Right lung (tissue), 2 donors: ENCODE measurements at regions not wholly inside any gene's neighbourhood (a gene's known extent, or its start where the extent isn't known, plus 50 kb on each side); places are given as distances from the start of the nearest gene placed in this dataset.

Experiments
- DNase-seq, 2 donors: peaks; one replicate each; pipeline ENCODE4 v3.0.0-alpha.2; 2013

DNA sequence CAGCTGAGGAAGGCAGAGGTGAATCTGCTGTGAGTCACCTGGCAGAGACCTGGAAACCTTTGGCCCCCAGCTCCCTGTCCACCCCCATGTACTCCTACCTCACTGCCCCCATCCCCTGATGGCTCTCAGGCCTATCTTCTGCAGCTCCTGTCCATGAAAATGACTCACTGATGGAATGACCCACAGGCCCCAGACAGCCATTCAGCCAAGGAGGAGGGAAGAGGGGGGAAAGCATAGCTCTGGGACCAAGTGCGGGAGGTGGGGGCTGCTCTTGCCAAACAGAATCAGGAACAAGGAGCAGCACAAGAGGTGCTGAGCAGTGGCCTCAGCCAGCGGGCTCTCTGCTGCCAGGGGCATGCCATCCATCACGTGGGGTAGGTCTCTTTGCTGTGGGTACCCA lies 111.4 kb upstream of the C1QTNF9B start:
- no peak for DNase-seq

DNA sequence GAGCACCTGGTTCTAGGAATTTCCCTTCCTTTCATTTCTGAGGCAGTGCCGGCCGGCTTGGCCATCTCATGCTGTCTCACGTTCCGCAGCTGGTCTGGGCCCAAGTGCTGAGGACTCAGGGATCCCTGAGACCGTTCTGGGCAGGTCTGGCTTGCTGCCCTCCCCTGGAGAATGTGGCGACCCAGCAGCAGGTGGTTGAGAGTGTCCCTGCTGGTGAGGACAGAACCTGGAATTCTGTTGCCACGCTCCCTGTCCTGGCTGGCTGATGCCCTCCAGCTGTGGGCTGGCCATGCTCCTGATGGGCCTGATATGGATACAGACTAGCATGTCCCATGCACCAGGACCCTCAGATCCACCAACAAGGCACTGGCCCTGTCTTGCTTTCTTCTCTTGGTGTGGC lies 114.0 kb upstream of the C1QTNF9B start:
- DNase-seq: no peak

DNA sequence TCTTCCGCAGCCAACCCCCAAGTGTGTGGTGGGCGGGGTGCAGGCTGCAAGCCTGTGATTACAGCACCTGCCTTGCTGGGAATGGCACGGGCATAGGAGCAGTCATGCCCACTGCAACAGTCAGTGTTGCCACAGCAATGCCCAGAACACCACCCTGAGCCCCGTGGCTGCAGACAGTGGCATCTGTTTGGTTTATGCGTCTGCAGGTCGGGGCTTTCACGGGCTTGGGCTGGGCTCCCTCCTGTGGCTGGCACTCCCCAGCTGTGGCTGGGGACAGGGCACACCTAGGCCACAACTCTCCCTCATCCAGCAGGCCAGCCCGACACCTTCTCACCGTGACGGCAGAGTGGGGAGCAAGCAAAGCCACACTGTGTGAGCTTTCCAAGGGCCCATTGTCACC lies 115.3 kb upstream of the C1QTNF9B start:
- DNase-seq: no peak

DNA sequence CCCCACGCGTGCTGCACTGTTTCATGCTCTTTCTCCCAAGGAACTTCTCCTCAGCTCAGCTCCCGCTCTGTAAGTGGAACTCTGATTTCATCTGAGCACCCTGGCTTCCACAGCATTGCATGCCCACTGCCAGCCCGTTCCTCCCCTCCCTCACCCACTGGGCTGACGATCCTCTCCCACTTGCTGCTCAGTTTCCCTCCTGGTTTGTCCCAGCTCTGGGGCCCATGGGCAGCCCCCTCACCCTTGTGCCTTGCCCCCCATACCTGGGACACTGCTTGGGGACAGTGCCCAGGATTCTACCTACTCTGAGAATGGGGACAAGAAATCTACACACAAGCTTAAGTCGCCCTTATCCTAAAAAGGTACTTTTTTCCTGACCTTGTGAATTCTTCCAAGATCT lies 115.9 kb upstream of the C1QTNF9B start:
- DNase-seq: no peak

DNA sequence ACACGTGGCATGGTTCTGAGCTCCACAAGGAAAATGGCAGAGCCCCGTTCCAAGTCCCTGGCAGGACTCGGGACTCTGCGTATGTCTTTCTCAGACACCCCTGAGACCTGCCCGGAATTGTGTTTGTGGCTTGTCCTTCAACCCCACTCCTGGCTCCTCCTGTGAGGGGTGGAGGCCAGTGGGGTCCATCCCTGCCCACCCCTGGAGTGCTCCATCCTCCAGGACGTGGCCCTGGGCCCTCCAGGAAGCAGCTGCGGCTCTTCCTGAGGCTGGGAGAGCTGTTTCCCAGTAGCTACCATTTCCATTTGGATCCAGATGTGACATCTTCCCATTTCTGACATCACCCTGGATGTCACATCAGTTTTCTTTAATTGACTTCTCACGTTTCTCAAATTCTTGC lies 118.7 kb upstream of the C1QTNF9B start:
- no peak for DNase-seq

DNA sequence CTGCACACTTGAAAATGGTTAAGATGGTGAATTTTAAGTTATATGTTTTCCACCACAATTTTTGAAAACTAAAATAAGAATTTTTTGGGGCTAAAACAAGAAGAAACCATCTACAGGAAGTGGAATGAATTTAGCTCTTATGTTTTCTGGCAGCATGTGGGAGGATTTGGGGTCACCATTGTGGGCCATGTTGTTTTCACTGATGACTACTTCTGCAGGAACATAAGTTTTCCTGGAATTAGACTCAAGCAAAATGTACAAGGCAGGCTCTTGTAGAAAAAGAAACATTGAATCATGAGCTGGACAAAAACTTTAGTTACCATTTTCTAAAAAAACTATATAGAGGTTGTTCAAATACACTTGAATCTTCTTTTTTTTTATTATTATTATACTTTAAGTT lies 125.3 kb upstream of the C1QTNF9B start:
- no peak for DNase-seq

DNA sequence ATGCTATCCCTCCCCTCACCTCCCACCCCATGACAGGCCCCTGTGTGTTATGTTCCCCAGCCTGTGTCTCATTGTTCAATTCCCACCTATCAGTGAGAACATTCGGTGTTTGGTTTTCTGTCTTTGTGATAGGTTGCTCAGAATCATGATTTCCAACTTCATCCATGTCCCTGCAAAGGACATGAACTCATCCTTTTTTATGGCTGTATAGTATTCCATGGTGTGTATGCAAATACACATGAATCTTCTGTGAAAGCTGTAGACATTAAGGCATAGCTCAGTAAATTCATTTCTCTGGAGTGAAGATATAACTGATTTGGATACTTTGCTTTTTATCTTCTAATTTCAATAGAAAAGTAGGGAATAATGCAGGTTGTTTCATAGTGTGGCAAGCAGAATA lies 125.8 kb upstream of the C1QTNF9B start:
- DNase-seq: no peak

DNA sequence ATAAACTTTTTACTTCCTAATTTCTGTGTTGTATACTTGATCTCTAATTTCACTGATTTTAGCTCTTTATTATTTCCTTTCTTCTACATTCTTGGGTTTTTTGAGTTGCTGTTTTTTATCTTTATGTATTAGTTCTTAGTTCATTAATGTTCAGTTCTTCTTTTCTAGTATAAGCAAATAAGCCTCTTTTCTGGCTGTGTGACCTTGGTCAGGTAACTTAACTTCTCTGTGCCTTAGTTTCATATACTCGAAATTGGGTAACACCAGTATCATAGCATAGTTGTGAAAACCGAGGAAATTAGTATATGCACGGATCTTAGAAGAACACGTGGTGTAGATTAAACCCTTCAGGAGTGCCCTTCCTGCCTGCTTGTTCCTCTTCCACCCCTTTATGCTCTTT lies 130.2 kb upstream of the C1QTNF9B start:
- no peak for DNase-seq

DNA sequence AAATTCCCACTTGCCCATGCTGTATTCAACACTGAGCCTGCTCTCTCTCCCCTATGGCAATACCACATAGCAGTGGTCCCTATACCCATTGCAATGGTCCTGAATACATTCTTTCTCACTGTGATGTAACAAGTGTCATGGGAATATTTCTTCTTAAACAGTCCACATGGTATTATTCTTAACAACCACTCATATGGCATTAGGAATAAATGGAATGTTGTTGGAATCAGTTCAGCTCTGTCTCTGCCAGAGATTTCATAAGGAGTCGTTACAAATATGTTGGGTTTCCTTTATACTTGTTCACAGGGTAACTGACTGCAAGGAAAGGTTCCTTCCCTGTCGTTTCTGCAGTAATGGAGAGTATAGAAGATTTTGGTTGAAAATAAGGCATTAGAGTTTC lies 128.3 kb upstream of the SPATA13 start:
- DNase-seq: peak; percentile 49 to 71

DNA sequence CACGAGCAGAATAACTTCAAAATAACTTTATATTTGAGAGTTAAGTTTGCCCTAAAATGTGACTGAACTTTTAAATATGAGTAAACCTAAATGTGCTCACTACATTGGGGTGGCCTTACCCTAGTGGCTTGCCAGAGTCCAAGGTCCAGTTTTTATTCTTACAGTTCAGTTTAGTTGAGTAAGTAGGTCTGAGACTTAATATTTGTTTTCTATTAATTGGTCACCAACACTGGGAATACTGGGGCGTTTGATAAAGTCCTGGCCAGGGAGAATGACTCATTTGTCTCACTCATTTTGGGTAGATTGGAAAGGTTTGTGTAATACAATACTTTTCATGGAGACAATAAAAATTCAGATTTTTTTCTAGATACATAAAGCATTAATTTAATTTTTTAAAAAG lies 127.8 kb upstream of the SPATA13 start:
- no peak for DNase-seq

DNA sequence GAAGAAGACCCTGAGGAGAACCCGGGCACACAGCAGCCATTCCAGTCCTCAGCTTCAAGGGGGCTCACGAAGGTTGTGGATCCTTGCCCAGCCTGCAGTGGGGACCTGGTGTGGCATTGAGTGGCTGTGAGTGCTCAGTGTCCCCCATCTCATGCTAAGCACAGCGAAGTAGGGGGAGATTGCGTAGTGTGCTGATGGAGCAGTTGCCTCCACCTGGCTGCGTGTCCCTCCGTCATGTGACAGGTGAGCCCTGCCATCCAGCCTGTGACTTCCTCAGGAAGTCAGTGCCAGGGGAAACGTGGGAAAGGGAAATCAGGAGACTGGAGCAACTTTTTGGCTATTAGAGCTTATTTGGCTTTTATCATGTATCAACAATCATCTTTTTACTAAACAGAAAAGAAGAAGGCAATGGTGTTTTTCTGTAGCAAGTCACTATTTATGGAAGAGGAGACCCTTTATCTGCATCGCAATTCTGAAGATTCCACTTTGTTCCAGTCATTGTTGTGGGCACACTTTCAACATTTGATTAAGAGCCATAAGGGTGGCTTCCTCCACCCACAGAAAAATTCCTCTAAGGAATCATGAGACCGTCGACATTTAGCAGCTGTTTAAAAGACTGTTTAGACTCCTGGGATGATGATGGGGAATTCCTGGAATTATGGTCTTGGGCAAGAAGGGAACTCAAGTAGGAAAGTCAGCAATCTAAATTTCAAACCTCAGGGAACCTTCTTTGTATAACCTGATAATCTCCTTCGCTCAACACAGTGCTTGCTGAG lies 126.8 kb upstream of the SPATA13 start:
- no peak for DNase-seq

DNA sequence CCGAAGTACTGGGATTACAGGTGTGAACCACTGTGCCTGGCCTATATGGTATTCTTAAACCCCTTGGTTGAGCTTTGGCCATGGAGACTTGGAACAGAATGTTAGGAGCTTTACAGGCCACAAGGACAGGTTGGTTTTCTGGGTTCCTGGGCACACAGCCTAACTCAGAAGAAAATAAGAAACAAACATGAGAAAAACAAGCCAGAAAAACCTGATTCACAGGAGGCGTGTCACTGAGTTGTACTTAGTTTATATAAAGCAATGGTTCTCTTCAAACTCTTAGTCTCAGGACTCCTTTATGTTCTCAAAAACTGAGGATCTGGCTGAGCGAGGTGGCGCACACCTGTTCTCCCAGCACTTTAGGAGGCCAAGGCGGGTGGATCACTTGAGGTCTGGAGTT lies 125.1 kb upstream of the SPATA13 start:
- DNase-seq: no peak

DNA sequence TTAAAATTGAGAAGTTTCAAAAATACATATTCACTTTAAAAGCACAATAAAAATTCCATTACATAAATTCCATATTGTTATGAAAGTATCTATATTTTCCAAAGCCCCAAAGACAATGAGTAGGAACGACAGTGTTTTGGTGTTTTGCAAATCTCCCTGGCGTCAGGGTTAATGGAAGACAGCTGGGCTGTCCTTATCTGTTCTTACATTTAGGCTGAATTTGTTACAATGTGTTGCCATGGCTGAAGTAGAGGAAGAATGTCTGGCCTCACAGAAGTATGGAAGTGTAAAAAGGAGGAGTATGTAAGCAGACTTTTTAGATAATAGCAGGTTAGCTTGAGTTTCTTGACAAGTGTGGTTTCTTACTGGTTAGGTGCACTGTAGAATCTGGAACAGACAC lies 124.4 kb upstream of the SPATA13 start:
- DNase-seq: peak; percentile 65 to 77

DNA sequence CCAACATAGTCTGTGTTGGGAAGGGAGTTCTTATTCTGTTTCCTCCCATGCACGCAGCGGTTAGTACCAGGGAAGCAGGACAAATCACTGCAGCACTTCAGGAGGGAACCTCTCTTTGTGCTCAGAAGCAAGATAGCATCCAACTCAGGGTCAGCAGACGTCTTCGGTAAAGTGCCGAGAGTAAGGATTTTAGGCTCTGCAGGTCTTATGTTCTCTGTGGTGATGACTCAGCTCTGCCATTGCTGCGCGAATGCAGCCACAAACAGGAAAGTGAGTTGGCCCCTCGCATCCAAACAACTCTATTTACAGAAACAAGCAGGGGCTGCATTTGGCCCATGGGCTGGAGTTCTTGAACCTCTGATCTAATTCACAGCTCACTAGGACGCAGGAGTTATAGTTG lies 122.1 kb upstream of the SPATA13 start:
- DNase-seq: no peak

DNA sequence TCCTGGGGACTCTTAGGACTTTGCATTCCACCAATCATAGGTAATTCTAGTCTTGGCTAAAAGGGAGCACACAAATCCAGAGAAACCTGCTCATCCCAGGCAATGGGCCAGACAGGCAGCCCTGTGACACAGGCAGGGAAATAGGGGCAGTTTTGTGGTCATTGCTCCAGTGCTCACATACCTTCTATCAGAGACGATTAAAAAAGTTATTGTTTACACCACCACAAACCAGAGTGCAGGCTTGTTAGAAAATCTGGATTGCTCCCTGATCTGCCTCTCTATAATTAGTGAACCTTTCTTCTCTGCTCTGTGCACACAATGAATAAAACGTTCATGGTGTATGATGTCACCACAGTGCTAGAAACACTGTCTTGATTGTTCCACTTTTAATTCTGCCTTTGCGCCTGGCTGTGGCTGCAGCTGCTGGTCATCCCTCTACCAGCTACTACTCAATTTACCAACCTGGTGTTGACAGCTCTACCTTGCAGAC lies 121.6 kb upstream of the SPATA13 start:
- no peak for DNase-seq

DNA sequence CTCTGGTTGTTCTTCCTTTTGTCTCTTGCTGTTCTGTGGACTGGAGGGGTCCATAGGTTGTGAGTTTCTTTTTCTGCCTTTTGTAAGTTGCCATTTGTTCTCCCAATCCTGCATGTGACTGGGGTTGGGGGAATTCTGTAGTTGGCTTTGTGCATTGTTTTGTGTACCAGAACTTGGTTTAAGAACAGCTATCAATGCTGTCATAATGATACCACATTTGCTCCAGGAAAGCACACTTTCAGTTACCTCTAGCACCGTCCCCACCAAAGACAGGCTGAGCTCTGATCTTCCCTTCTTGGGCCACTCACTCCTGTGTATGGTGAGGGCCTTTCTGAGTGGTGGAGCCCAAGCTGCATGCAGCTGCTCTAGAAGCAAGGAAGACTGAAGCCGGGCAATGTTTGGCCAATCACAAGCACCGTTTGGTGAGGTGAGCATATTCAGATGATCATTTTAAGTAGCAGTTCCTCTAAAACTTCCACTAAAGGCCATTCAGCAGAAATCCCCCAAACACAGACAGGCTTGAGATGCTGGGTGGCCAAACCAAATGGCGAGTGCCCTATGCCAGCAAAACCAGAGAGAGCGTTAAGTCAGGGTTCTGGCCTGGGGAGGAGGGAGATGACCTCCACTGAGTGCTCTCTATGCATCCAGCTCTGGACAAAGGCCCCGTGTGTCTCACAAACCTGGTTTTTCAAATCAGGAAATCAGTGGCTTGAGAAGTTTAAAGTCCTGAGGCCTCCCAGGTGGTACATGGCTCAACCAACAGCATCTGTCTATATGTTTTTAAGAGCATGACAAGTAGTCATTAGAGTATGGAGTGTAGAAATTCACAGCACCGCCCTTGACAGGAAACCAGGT lies 120.7 kb upstream of the SPATA13 start:
- DNase-seq: no peak

DNA sequence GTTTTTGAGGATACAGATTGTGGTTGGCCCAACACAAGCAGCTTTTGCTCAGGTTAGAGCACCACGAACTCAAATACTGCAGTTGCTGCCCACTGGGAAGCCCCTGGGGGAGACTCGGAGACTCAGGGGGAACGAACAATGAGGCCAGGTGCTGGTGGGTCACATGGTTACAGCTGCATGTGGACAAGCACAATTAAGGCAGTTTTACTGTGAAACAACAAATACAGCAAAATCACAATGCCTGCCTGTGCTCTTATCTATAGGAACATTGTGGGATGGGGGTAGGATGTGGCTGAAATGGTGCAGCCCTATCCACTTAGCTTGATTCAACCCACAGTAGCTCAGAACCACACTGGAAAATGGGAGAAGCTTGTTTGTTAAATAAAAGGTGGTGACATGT lies 119.7 kb upstream of the SPATA13 start:
- DNase-seq: no peak

DNA sequence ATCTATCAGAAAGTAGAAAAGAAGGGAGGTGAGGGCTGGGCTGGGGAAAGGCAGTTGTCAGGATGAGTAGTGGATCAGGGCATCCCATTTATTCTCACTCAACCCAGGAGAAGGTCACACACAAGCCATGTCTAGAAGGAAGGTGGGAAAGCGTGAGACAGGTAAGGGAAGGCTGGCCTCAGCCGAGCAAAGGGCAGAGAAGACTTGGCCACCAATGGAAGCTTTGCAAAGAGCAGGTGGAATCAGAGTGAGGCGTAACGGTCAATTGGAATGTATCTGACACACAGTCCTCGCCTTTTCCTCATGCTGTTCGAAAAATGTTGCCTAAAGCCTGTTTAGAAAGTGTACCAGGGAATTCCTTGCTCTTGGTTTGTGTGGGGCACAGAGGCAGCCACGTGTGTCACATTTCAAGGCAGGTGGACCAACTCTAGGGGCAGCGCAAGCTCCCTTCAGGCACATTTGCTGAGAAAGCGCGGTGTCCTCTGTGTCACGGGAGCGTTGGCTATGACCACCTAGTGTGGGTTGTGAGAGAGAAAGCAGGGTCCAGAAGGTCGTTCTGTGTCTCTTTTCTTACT lies 118.8 kb upstream of the SPATA13 start:
- DNase-seq: no peak

DNA sequence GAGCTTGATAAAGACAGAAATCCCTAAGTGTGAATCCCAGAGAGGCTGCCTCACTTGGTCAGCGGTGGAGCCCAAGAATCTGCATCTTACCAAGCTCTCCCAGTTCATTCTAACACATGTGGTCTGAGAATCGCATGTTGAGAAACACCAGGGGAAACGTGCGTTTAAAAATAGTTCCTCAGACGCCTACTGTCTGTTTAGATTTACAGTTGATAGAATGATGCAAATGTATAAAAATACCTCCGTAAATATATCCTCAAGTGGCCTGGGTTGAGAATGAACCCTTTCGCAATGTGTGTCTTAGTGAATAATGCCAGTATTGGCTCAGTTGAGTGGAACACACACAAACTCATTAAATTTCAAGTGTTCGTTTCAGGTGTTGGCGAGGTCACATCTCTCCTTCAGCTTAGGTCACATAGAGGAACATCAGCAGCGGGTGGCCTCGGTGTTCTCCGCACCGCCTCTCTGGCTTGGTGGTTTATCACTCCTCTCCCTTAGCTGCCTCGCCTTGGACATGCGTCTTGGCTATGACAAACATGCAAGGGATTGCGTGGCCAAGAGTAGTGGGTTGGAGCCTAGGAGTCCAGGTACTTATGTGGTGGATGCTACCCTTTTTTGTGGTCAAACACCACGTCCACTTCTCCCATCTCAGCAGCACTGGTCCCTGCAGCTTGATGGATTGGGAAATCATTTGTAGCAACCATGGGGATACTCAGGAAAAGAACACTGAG lies 117.6 kb upstream of the SPATA13 start:
- DNase-seq: no peak

DNA sequence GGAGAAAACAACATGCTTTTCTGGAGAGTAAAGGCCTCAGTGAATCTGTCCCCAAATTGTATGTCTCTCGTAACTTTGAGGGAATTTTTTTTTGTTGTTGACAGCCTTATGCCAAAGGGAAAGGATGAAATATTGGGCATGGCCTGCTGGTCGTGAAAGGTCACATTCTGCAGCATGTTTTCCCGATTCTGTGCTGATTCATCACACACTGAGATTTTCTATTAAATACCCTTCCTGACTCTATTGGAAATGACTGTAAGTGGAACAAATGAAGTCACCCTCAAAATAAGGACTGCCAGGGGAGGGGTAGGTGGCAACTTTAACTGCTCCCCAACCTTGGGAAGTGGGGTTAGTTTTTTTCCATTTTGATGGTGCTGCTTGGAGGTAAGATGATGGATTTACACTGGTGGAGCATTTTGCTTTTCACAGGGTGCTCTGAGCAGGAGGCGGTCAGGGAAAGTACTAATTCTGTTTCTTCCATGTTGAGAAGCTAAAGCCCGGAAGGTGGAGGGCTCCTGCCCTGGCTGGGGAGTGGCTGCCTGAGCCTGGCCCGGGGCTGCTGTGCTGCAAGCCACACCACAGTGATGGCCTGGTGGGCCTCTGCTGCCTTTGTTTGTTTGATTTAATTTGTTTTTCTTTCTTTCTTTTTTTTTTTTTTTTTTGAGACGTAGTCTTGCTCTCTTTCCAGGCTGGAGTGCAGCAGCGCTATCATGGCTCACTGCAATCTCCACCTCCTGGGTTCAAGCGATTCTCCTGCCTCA lies 116.8 kb upstream of the SPATA13 start:
- DNase-seq: no peak

DNA sequence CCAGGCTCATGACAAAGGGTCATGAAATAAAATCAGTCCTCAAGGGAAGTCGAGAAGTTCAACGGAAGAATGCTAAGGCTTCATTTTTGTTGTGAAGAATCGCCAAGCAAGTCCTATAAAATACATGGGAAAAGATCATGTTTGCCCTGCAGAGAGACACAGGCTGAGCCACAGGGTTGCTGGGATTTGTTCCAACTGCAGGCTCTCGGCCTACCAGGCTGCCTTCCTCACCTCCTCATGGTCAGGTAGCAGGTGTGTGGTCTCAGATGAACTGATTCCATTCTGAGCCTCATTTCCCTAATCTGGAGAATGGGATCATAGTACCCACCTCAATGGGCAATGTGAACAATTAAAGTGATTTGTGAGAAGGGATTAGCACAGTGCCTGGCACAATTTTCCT lies 114.9 kb upstream of the SPATA13 start:
- no peak for DNase-seq
